ENCODE measurements at regions not wholly inside any gene's neighbourhood (a gene's known extent, or its start where the extent isn't known, plus 50 kb on each side); places are given as distances from the start of the nearest gene placed in this dataset.

- dilution Hi-C loops (cut with HindIII; ENCODE audit: low sequenced_read_pairs, unreplicated experiment): no loop called here
Measured at GRCh38 chr5:175308701-175309100, 135.3 kb downstream of the DRD1 start.

More at GRCh38 chr5:175308701-175309100, 135.3 kb downstream of the DRD1 start:
- TF ChIP-seq POLR2A (IDR thresholded peaks at IDR 0.05; ENCODE audit: low read depth, low read length): no peak
- TF ChIP-seq SMC3 (IDR thresholded peaks at IDR 0.05; ENCODE audit: low read depth, low read length): no peak
- TF ChIP-seq NFE2L2 (IDR thresholded peaks at IDR 0.05; ENCODE audit: low read depth, low read length): no peak
- TF ChIP-seq, protein P1, sequence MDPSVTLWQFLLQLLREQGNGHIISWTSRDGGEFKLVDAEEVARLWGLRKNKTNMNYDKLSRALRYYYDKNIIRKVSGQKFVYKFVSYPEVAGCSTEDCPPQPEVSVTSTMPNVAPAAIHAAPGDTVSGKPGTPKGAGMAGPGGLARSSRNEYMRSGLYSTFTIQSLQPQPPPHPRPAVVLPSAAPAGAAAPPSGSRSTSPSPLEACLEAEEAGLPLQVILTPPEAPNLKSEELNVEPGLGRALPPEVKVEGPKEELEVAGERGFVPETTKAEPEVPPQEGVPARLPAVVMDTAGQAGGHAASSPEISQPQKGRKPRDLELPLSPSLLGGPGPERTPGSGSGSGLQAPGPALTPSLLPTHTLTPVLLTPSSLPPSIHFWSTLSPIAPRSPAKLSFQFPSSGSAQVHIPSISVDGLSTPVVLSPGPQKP (IDR thresholded peaks at IDR 0.05; ENCODE audit: borderline replicate concordance, low read depth, low read length): no peak
- no peak for TF ChIP-seq RFX5 (IDR thresholded peaks at IDR 0.05; ENCODE audit: low read depth, low read length)
- TF ChIP-seq CEBPB (IDR thresholded peaks at IDR 0.05; ENCODE audit: low read depth, low read length): no peak
- no peak for TF ChIP-seq RCOR1 (IDR thresholded peaks at IDR 0.05; ENCODE audit: insufficient replicate concordance, low read length)
- TF ChIP-seq MAFK (IDR thresholded peaks at IDR 0.05; ENCODE audit: low read depth, low read length): no peak
- Histone ChIP-seq H3K9me3 (ENCODE audit: control insufficient read depth, insufficient read depth, low read length) (no peaks in the 10 kb centered on the region), H3K36me3 (ENCODE audit: control insufficient read depth, insufficient read depth, low read length) (no peaks in the 10 kb centered on the region), H4K8ac (ENCODE audit: low read depth in 2 of 2, low read length in 2 of 2) (no peak overlapping the region), H2BK15ac (ENCODE audit: low read depth, low read length) (no peak overlapping the region), H4K5ac (ENCODE audit: low read depth, low read length) (no peak overlapping the region), H3K18ac (ENCODE audit: low read depth, low read length) (no peak overlapping the region), H3K14ac (replicated peaks; ENCODE audit: low read depth, low read length) (no peak overlapping the region), H3K27me3 (ENCODE audit: control insufficient read depth, insufficient read depth, low read length) (peaks cover 2% of the 10 kb centered on the region; the same call in 1 of the 2 replicates), H3K9ac (ENCODE audit: low read depth, low read length) (no peak overlapping the region), H3K4ac (ENCODE audit: low read depth, low read length) (no peak overlapping the region), H2BK120ac (ENCODE audit: low read depth, low read length) (no peak overlapping the region), H3K9me1 (ENCODE audit: insufficient read depth, low read length) (no peaks in the 10 kb centered on the region), H4K20me1 (ENCODE audit: insufficient read depth, low read length) (no peaks in the 10 kb centered on the region), H2BK5ac (ENCODE audit: low read depth, low read length, poor library complexity, severe bottlenecking) (no peak overlapping the region), H3K4me1 (ENCODE audit: control insufficient read depth, insufficient read depth, low read length) (no peaks in the 10 kb centered on the region), H2AK9ac (replicated peaks; ENCODE audit: low read depth, low read length, poor library complexity) (no peak overlapping the region), H2AK5ac (ENCODE audit: low read depth, low read length) (no peak overlapping the region), H2BK20ac (ENCODE audit: low read depth, low read length) (no peak overlapping the region), H3K79me1 (ENCODE audit: low read depth in 1 of 2, low read length in 2 of 2) (no peaks in the 10 kb centered on the region), H3K27ac (ENCODE audit: insufficient read depth, low read length) (no peak overlapping the region), H3K56ac (ENCODE audit: extremely low read depth, insufficient read depth, low read length) (no peak overlapping the region), H3K23ac (ENCODE audit: low read depth, low read length) (no peak overlapping the region), H2AFZ (replicated peaks; ENCODE audit: low read length, poor library complexity) (no peak overlapping the region), H3K4me2 (ENCODE audit: low read depth, low read length) (no peak overlapping the region), H4K91ac (ENCODE audit: insufficient read depth, low read depth, low read length) (no peak overlapping the region), H3K4me3 (ENCODE audit: insufficient read depth, low read depth, low read length) (no peak overlapping the region)
- no peak for DNase-seq
- WGBS, 2 experiments (ENCODE audit: extremely low coverage in 2 of 2, insufficient read length in 1 of 2): no CpG with 5 or more reads among the region's 5 CpGs
- BruUV-seq (replicated peaks): no TSS peak
- CTCF ChIA-PET: interaction anchor here (0.7 kb wide), 1 partner anchor 10 kb away, joined by 3 read pairs; no protein-coding TSS in a partner anchor
- in situ Hi-C loops (cut with MboI; ENCODE audit: low sequenced_read_pairs) (no loop called here), intact Hi-C loops (cut with micrococcal nuclease) (no loop called here)
- POLR2A ChIA-PET (ENCODE audit: unreplicated experiment): no interaction called here
- ATAC-seq (ENCODE audit: low read depth): no peak
